NAMALWA (cell line): ENCODE measurements at regions not wholly inside any gene's neighbourhood (a gene's known extent, or its start where the extent isn't known, plus 50 kb on each side); places are given as distances from the start of the nearest gene placed in this dataset.
A peak's percentile ranks its signal among the peaks of the same experiment; 100 is the strongest.
"Not testable (repeated sequence)": the region's sequence is repeated elsewhere in the genome, so short reads cannot be mapped to it uniquely, and the experiment has no call there.

Source experiments
- DNase-seq: peaks from one replicate; pipeline ENCODE4 v3.0.0-alpha.2; 2015; ENCODE audit warnings: low spot score

DNA sequence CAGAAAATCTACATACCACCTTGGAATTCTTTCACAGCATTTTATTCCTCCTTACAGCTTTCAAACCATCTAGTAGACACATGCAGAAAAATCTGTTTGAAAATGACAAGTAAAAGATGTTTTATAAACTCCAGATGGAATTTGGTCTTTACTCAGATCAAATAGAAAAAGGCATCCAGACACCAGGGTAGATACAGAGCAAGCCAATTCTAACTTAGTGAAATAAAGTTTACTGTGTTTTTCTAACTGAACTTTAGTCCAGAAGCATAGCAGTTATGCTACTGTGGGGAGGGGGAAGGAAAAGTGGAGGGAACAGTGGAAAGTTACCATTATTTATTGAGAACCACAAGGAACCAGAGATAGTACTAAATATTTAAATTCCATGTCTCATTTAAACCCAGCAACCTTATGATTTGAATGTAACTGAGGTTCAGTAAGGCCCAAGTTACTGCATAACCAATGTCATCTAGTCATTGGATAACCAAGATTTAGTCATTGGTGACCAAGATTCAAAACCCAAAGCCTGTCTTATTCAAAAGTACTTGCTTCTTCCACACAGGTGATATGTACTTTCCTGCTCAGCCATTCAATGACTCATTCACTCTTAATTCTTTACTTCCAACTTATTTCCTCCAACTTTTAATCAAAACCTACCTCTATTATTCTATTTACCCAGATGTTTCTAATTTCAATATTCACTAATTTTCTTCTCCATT, 57.7 kb downstream of the RAD51AP2 start:
- peak; percentile 31 for DNase-seq

DNA sequence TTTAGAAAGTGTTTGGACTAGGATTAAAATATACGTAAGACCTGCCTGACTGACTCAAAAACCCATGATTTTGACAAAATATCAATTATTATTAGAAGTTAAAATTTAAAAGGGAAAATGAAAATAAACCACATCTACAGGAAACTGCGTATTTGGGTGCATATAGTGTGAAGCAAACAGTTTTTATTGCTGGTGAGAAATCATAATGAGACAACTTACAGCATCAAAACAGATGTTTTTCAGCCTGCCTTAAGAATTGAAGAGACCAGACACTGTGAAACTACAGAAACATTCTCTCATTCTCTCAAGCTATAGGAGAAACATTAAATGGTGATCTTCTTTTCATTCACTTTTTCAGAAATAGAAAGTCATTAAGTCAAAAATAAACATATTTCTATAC, 62.9 kb downstream of the RAD51AP2 start:
- DNase-seq = no peak

DNA sequence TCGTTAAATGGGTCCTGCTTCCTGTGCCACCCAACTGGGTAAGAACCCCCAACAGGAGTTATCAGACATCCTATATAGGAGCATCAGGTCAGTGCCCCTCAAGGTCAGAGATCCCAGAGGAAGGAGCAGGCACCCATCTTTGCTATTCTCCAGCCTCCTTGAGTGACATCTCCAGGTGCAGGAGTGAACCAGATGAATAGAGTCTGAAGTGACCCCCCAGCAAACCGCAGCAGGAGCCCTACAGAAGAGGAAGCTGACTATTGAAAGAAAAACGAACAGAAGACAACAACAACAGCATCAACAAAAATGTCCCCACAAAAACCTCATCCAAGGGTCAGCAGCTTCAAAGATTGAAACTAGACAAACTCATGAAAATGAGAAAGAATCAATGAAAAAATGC, 72.0 kb downstream of the RAD51AP2 start:
- DNase-seq = not testable (repeated sequence)

DNA sequence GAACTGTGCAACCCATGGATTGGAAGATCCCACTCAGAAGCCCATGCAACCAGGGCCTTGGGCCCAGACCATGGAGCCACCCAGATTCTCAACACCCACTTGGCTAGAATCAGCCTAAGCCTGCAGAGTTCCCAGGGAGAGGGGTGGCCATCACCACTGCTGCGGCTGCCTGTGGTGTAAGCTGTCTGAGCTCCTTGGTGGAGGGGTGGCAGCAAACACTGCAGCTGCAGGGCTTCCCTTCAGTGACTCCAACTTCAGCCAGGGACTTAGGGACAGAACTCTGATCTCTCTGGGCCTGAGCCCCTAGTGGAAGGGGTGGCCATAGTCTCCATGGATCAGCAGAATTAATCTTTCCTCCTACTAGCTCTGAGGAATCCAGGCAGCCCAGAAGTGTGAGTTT, 72.5 kb downstream of the RAD51AP2 start:
- no peak for DNase-seq

DNA sequence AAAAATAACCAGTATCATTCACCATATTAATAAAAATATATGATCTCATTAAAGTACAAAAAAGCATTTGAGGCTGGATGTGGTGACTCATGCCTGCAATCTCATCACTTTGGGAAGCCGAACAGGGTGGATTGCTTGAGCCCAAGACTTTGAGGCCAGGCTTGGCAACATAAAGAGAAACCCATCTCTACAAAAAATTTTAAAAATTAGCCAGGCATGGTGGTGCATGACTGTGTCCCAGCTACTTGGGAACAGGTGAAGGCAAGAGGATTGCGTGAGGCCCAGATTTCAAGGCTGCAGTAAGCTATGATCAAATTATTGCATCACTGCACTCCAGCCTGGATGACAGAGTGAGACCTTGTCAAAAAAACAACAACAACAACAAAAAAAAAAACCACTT, 75.9 kb downstream of the RAD51AP2 start:
- DNase-seq = no peak

GRCh38 chr2:17441790-17442189, 76.5 kb downstream of the RAD51AP2 start:
- no peak for DNase-seq

- DNase-seq = no peak
These were observed 77.0 kb downstream of the RAD51AP2 start for GRCh38 chr2:17441055-17441771.

- DNase-seq = no peak
These were observed 87.9 kb downstream of the RAD51AP2 start for GRCh38 chr2:17430326-17430725.

DNA sequence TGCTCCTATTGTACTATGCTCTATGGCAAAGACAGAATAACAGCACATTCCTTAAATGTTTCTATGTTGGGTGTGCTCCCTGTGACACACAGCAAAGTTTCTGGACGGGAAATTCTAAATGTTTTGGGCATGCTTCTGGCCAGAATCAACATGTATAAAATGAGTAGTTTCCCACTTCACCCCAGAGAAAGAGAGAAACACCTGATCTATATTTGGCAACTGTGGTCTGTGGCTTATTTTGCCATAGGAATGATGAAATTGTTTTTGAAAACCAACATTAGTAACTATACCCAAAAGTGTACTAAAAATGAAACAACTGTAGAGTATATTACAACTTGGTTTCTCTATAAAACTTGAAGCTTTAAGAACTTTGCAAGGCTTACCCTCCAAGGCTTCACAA, 89.1 kb downstream of the RAD51AP2 start:
- DNase-seq = no peak

DNA sequence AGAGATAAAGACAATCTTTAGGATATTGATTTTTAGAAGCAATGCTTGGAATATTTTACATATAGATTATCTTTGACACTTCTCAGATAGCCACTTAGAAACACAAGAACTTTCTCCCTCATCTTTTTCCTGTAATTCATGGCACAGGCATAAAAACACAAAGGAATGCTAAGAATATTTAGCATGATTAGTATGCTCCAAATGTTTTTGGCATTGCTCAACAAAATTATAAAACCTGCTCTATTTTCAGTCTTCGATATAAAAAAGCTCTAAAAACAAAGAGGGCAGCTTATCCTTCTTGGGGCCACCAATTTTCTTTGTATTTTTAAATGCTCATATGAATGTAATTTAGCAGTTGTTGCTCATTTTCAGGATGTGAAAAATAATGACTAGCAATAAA, 90.8 kb downstream of the RAD51AP2 start:
- DNase-seq = no peak

- no peak for DNase-seq
These were observed 91.5 kb downstream of the RAD51AP2 start for GRCh38 chr2:17426743-17427142.

GRCh38 chr2:17422061-17422460, 96.2 kb downstream of the RAD51AP2 start:
- DNase-seq = no peak

- no peak for DNase-seq
These were observed 101.3 kb downstream of the RAD51AP2 start for GRCh38 chr2:17416884-17417391.

- DNase-seq = no peak
These were observed 105.2 kb downstream of the RAD51AP2 start for GRCh38 chr2:17413036-17413435.

- no peak for DNase-seq
These were observed 117.1 kb downstream of the RAD51AP2 start for GRCh38 chr2:17401096-17401495.

DNA sequence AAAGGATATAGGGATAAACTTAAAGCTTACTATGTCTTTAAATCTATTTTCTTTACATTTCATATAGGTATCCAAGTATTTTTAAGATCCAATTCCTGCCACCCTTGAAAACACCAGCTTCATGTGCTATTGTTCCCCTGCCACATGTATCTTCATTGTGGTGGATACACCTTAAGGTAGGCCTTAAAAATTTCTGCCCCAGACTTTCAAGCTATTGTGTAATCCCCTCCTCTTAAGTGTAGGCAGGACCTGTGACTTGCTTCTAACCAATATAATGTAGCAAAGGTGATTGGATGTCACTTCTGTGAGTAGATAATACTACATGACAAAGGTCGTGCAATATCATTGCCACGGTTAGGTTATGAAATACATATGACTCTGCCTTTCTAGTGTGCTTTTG, 119.5 kb downstream of the RAD51AP2 start:
- DNase-seq = no peak

DNA sequence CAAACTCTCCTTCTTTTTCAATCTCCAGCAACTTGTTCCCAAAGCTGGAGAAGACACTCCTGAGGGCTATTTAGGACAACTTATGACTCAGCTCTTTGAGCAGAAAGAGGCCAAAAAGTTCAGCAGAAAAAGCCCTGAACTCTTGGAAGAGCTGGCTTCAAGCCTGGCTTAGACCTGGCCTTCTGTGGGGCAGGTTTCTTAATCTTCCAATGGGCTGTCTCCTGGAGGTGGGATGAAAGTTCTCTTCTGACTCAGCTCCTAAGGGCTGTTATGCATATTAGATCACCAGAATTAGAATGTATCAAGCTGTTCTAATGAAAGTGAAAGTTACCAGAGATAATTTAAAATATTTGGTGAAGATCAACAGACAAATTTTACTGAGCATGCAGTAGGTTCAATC, 129.4 kb downstream of the RAD51AP2 start:
- no peak for DNase-seq

DNA sequence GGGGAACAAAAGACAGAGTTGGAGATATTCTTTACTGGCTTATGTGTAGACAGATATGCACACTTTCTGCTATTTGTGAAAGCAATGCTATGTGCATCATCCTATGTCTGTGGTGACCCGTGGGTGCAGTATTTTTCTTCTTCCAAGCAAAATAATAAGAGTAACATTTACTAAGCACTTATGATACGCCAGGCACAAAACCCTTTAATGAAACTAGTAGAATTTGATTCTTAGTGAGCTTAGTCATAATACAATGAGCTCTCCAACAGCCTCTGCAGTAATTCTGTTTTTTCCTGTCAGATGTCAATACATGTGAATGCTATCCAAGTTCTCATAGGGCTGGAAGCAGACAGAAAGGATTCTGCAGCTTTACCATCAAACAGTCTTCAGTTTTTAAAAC, 130.6 kb downstream of the RAD51AP2 start:
- no peak for DNase-seq

DNA sequence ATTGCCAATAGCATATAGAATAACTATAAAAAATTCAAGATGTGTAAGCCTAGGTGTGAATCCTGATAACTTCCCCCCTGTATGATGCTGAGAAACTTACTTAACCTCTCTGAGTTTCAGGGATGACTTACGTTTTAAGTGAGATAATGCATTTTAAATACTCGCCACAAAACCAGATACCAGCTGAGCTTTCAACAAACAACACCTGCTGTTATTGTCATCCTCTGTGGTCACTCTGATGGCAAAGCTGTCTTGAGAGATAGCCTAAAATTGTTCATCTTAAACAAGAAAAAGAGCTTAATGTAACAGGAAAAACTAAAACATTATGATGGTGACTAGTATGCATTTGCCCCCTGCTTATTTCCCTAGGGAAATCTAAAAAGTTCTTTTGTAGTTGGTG, 131.5 kb downstream of the RAD51AP2 start:
- no peak for DNase-seq

DNA sequence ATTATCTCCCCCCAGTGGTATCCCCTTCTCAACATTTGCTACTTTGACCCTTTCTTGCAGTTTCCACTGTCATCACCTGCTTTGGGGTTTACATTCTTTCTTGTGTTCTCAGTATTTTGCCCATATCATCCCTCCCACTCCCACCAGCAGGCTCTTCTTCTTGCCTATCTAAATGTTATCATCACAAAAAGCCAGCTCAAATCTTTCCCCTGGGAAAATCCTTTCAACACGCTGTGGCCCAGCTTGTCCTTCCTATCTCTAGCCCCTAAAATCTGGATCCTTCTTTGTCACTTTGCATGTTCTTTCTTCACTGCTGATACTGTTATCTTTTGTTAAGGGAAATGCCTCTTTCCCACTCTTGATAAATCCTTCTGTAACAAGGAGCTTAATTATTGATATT, 138.2 kb downstream of the RAD51AP2 start:
- no peak for DNase-seq

- DNase-seq = peak; percentile 7
These were observed 143.0 kb downstream of the RAD51AP2 start for GRCh38 chr2:17375262-17375661.

GRCh38 chr2:17373741-17374140, 144.5 kb downstream of the RAD51AP2 start:
- no peak for DNase-seq

DNA sequence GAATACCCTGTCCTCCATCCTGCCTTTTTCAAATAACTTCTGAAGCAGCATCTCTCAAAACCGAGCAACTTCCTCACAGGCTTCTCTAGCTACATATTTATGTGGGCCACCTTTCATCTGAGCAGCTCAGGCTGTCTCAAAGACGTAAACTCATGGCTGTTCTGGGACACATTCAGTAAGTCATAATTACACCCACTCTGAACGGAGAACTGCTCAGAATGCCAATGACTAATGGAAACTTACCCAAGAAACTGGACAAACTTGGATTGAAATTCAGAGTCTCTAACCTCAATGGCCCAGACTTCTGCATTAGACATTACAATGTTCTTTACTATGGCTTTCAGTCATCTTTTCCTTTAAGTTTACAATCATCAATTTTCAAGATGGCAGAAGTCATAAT, 145.2 kb downstream of the RAD51AP2 start:
- no peak for DNase-seq

- no peak for DNase-seq
These were observed 154.4 kb downstream of the RAD51AP2 start for GRCh38 chr2:17363846-17364245.
